ENCODE measurements at regions not wholly inside any gene's neighbourhood (a gene's known extent, or its start where the extent isn't known, plus 50 kb on each side); places are given as distances from the start of the nearest gene placed in this dataset.

GRCh38 chr5:33235304-33235703 lies 205.5 kb upstream of the TARS1 start:
- Histone ChIP-seq H3K36me3 (no peaks in the 10 kb centered on the region), H3K27ac (no peak overlapping the region), H3K4me1 (peaks cover 0 to 21% (median 0%) of the 10 kb centered on the region in 9 donors), H3K27me3 (no peaks in the 10 kb centered on the region), H3K4me3 (no peak overlapping the region), H3K9me3 (no peaks in the 10 kb centered on the region)
- ATAC-seq (no peak), DNase-seq (no peak)
- intact Hi-C loops (cut with DNase I): no loop called here
- WGBS, 2 donors: 93 to 94% methylated on average over 4 of the region's 4 CpGs
- no peak for TF ChIP-seq CTCF (IDR thresholded peaks at IDR 0.05)

- ATAC-seq: no peak
- 87 to 93% methylated on average over 4 of the region's 4 CpGs for WGBS, 2 donors
- no peak for TF ChIP-seq CTCF (IDR thresholded peaks at IDR 0.05)
- no peak for DNase-seq
- no peaks in the 10 kb centered on the region for H3K9me3 ChIP-seq
- no peak overlapping the region for H3K4me3 ChIP-seq
- H3K27me3 ChIP-seq: no peaks in the 10 kb centered on the region
- H3K36me3 ChIP-seq: no peaks in the 10 kb centered on the region
- intact Hi-C loops (cut with DNase I): no loop called here
- H3K4me1 ChIP-seq: peaks cover 0 to 19% (median 0%) of the 10 kb centered on the region in 9 donors
- no peak overlapping the region for H3K27ac ChIP-seq
Measured at GRCh38 chr5:33235824-33236223, 204.9 kb upstream of the TARS1 start.

GRCh38 chr5:33237471-33237870 lies 203.3 kb upstream of the TARS1 start:
- H3K27me3 ChIP-seq: no peaks in the 10 kb centered on the region
- DNase-seq (no peak), ATAC-seq (no peak)
- H3K27ac ChIP-seq: no peak overlapping the region
- intact Hi-C loops (cut with DNase I): no loop called here
- H3K36me3 ChIP-seq: no peaks in the 10 kb centered on the region
- no peak for TF ChIP-seq CTCF (IDR thresholded peaks at IDR 0.05)
- no peaks in the 10 kb centered on the region for H3K9me3 ChIP-seq
- no peak overlapping the region for H3K4me3 ChIP-seq
- peaks cover 0 to 16% (median 0%) of the 10 kb centered on the region in 9 donors for H3K4me1 ChIP-seq

GRCh38 chr5:33238826-33239695 lies 201.7 kb upstream of the TARS1 start:
- Histone ChIP-seq H3K4me1 (peaks cover 0 to 16% (median 0%) of the 10 kb centered on the region in 9 donors), H3K36me3 (no peaks in the 10 kb centered on the region), H3K4me3 (no peak overlapping the region), H3K27me3 (no peaks in the 10 kb centered on the region), H3K27ac (no peak overlapping the region), H3K9me3 (no peaks in the 10 kb centered on the region)
- intact Hi-C loops (cut with DNase I): no loop called here
- no peak for TF ChIP-seq CTCF (IDR thresholded peaks at IDR 0.05)
- DNase-seq (no peak), ATAC-seq (no peak)
- WGBS, 2 donors: 37 to 44% methylated on average over 3 of the region's 3 CpGs

Data from heart right ventricle (tissue), 16 donors.